Upper lobe of left lung (tissue), 6 donors: ENCODE measurements at regions not wholly inside any gene's neighbourhood (a gene's known extent, or its start where the extent isn't known, plus 50 kb on each side); places are given as distances from the start of the nearest gene placed in this dataset.

ENCODE experiments used
- ATAC-seq, 2 donors: fragments of 200-7000 bp; cut with Tn5 transposase; one replicate each; pipeline ENCODE4 v1.9.1; 2022; ENCODE audit warnings: mild to moderate bottlenecking in 2 of 2, moderate library complexity in 2 of 2; ENCODE audit not compliant: low FRiP score in 2 of 2
- DNase-seq, 2 donors: peaks; one replicate each; pipeline ENCODE4 v3.0.0-alpha.2; 2019 to 2020
- H3K27ac ChIP-seq, 4 donors: fragments of 200-600 bp; sonication (generic); one replicate each; pipeline ENCODE4 v1.5.1; 2016 to 2019
- H3K27me3 ChIP-seq, 4 donors: fragments of 200-600 bp; sonication (generic); one replicate each; pipeline ENCODE4 v1.5.1; 2017 to 2019
- H3K36me3 ChIP-seq, 4 donors: fragments of 200-600 bp; sonication (generic); one replicate each; pipeline ENCODE4 v1.5.1; 2016 to 2019
- H3K4me1 ChIP-seq, 4 donors: fragments of 200-600 bp; sonication (generic); one replicate each; pipeline ENCODE4 v1.5.1; 2018 to 2019
- H3K4me3 ChIP-seq, 4 donors: fragments of 200-600 bp; sonication (generic); one replicate each; pipeline ENCODE4 v1.5.1; 2017 to 2019; ENCODE audit warnings: mild to moderate bottlenecking in 2 of 4, moderate library complexity in 1 of 4
- H3K9me3 ChIP-seq, 4 donors: fragments of 200-600 bp; sonication (generic); one replicate each; pipeline ENCODE4 v1.5.1; 2018 to 2019
- CTCF ChIP-seq, 6 experiments: fragments of 450-650 bp in 4 of 6; fragments of 200-600 bp in 2 of 6; sonication (generic) in 2 of 6; IDR thresholded peaks; one replicate each; pipeline ENCODE4 v1.5.1; 2016 to 2019; ENCODE audit warnings: antibody characterized with exemption in 6 of 6
- EP300 ChIP-seq, 4 donors: sonication (generic); formaldehyde crosslinking; IDR thresholded peaks; one replicate each; pipeline ENCODE4 v1.5.1; 2017; ENCODE audit warnings: antibody characterized with exemption in 4 of 4, control low read depth in 2 of 4
- POLR2A ChIP-seq, 4 donors: fragments of 450-650 bp; IDR thresholded peaks; one replicate each; pipeline ENCODE4 v1.5.1; 2016 to 2017; ENCODE audit warnings: antibody characterized with exemption in 4 of 4, mild to moderate bottlenecking in 2 of 4
- POLR2AphosphoS5 ChIP-seq, 2 donors: sonication (generic); formaldehyde crosslinking; IDR thresholded peaks; one replicate each; pipeline ENCODE4 v1.5.1; 2017; ENCODE audit warnings: antibody characterized with exemption in 2 of 2
- WGBS, 2 donors: methylation state at CpG; one replicate each; pipeline ENCODE4 v1.1.5; 2017 to 2018; 5-methylcytosine and 5-hydroxymethylcytosine counted together
- donor health status: DM: no; HTN: no; CAD: no; lungs with moderate emphysema.
- donor health status: DM: no; HTN: yes; CAD: no; lungs with severe emphysema.

DNA sequence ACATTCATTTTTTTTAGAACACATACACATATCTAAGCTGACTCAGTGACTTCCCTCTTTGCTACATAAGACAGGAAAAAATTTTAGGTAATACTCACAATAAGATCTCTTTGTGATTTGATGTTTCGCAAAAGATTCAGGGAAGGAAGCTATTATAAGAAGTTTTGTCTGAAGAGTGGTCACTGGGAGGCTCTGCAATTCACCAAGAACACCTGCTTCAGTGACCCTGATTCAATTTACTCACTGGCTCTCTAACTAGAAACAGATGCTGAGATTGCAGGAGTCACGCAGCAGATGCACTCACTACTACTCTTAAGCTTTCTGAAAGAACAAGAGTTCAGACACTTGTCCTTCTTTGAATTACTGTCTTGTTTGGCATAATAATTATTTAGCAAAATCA, 193.6 kb upstream of the DDI1 start:
- no peak for DNase-seq
- 71 to 77% methylated on average over 2 of the region's 2 CpGs for WGBS, 2 donors
- no peak overlapping the region for H3K4me3 ChIP-seq
- no peak for TF ChIP-seq POLR2A (IDR thresholded peaks at IDR 0.05)
- TF ChIP-seq CTCF (IDR thresholded peaks at IDR 0.05): no peak
- no peak for TF ChIP-seq POLR2AphosphoS5 (IDR thresholded peaks at IDR 0.05)
- no peak for TF ChIP-seq EP300 (IDR thresholded peaks at IDR 0.05)
- no peaks in the 10 kb centered on the region for H3K36me3 ChIP-seq
- no peaks in the 10 kb centered on the region for H3K9me3 ChIP-seq
- H3K4me1 ChIP-seq: no peaks in the 10 kb centered on the region
- ATAC-seq: peak in 1 of 2 donors; percentile 74
- no peaks in the 10 kb centered on the region for H3K27me3 ChIP-seq
- no peak overlapping the region for H3K27ac ChIP-seq

DNA sequence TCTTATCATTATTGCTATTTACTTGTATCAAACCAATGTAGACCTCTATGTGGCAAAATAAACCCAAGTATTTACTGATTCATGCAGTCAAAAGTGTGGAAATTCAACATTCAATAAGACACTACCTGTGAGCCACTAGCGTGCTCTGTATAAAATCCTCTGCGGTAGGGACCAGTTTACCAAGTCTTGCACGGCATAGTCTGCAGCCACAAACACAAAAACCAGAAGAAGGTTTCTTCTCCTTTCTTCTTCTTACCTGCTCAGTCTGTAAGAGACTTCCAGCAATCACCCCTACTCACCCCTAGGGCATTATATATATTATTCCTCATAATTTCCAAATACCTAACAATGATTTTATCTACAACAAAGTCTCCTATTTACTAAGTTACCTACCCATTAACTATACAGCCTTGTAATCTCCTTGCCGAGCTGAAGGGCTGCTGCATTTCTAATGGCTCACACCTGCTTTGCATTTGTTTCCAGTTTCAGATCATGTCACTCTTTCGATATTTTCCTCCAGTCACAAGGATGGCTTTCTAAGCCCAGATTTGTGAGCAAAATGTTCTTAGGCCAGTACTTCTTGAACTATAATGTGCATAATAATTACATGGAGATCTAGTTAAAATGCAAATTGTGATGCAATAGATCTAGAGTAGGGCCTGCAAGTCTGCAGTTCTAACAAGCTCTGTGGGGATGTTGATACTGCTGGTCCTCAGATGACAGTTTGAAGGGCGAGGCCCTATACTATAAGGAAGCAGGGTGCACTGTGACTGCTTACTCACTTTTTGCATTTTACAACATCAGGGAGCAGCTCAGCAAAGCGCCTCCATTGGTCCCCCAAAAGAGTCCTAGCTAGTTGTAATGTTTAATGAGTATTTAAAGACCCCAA, 191.9 kb upstream of the DDI1 start:
- no peak for DNase-seq
- WGBS, 2 donors: 71 to 79% methylated on average over 7 of the region's 7 CpGs
- H3K4me3 ChIP-seq: no peak overlapping the region
- no peaks in the 10 kb centered on the region for H3K4me1 ChIP-seq
- H3K36me3 ChIP-seq: no peaks in the 10 kb centered on the region
- TF ChIP-seq EP300 (IDR thresholded peaks at IDR 0.05) (no peak), POLR2A (IDR thresholded peaks at IDR 0.05) (no peak), CTCF (IDR thresholded peaks at IDR 0.05) (no peak), POLR2AphosphoS5 (IDR thresholded peaks at IDR 0.05) (no peak)
- no peak for ATAC-seq
- no peaks in the 10 kb centered on the region for H3K27me3 ChIP-seq
- no peaks in the 10 kb centered on the region for H3K9me3 ChIP-seq
- H3K27ac ChIP-seq: no peak overlapping the region

- ATAC-seq: no peak
- no peak for TF ChIP-seq CTCF (IDR thresholded peaks at IDR 0.05)
- TF ChIP-seq POLR2A (IDR thresholded peaks at IDR 0.05): no peak
- TF ChIP-seq EP300 (IDR thresholded peaks at IDR 0.05): no peak
- TF ChIP-seq POLR2AphosphoS5 (IDR thresholded peaks at IDR 0.05): no peak
Measured at GRCh38 chr11:103845331-103845730, 191.1 kb upstream of the DDI1 start.

GRCh38 chr11:103848686-103849085, 187.8 kb upstream of the DDI1 start:
- Histone ChIP-seq H3K4me1 (no peaks in the 10 kb centered on the region), H3K27me3 (no peaks in the 10 kb centered on the region), H3K27ac (no peak overlapping the region), H3K9me3 (no peaks in the 10 kb centered on the region), H3K4me3 (no peak overlapping the region), H3K36me3 (no peaks in the 10 kb centered on the region)
- TF ChIP-seq POLR2A (IDR thresholded peaks at IDR 0.05): no peak
- TF ChIP-seq CTCF (IDR thresholded peaks at IDR 0.05): no peak
- no peak for TF ChIP-seq EP300 (IDR thresholded peaks at IDR 0.05)
- TF ChIP-seq POLR2AphosphoS5 (IDR thresholded peaks at IDR 0.05): no peak
- ATAC-seq (no peak), DNase-seq (no peak)
- 93 to 94% methylated on average over 5 of the region's 5 CpGs for WGBS, 2 donors

More at GRCh38 chr11:103845331-103845730, 191.1 kb upstream of the DDI1 start:
- Histone ChIP-seq H3K36me3 (no peaks in the 10 kb centered on the region), H3K9me3 (no peaks in the 10 kb centered on the region), H3K27me3 (no peaks in the 10 kb centered on the region), H3K4me3 (no peak overlapping the region), H3K4me1 (no peaks in the 10 kb centered on the region), H3K27ac (no peak overlapping the region)
- 46 to 62% methylated on average over 1 of the region's 1 CpG for WGBS, 2 donors
- DNase-seq: no peak

DNA sequence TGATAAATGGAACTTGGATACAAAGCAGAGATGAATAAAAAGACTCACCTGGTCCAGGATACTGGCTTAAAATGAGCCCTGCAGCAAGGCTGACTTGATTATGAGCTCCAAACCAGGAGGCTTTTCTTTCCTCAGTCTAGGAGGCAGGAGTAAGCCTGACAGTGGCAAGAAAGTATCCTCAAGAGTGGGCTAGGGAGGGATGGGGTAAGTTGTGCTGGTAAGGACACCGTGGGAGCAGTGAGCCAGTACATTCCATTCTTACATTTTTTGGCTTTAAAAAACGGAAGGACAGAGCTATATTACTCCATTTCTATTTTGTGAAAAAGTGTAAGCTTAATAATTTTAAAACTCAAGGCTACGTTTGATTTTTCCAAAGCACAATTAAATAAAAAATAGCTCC, 187.1 kb upstream of the DDI1 start:
- ATAC-seq: no peak
- 58 to 61% methylated on average over 3 of the region's 3 CpGs for WGBS, 2 donors
- Histone ChIP-seq H3K27ac (no peak overlapping the region), H3K27me3 (no peaks in the 10 kb centered on the region), H3K4me1 (no peaks in the 10 kb centered on the region), H3K4me3 (no peak overlapping the region), H3K36me3 (no peaks in the 10 kb centered on the region), H3K9me3 (no peaks in the 10 kb centered on the region)
- TF ChIP-seq POLR2A (IDR thresholded peaks at IDR 0.05): no peak
- TF ChIP-seq EP300 (IDR thresholded peaks at IDR 0.05): no peak
- TF ChIP-seq POLR2AphosphoS5 (IDR thresholded peaks at IDR 0.05): no peak
- no peak for TF ChIP-seq CTCF (IDR thresholded peaks at IDR 0.05)
- no peak for DNase-seq
